A673 (cell line): ENCODE measurements at regions not wholly inside any gene's neighbourhood (a gene's known extent, or its start where the extent isn't known, plus 50 kb on each side); places are given as distances from the start of the nearest gene placed in this dataset.

Source experiments
- BruUV-seq: library from RNA; stranded (reverse); fragments of 400-500 nt; replicated peaks from 2 replicates; lab custom pipeline; 2021; lab: Mats Ljungman, UMichigan
- CTCF ChIA-PET: fragments of 300-600 bp; sonication (Branson Sonifier 250); formaldehyde crosslinking; loops from one replicate; lab custom pipeline; 2022; ENCODE audit warnings: antibody characterized with exemption; lab: Charles Lee
- POLR2A ChIA-PET: fragments of 300-600 bp; sonication (Branson Sonifier 250); formaldehyde crosslinking; loops from one replicate; lab custom pipeline; 2022; ENCODE audit warnings: antibody characterized with exemption; ENCODE audit not compliant: low non-redundant PET; lab: Charles Lee
- DNase-seq: peaks from one replicate; pipeline ENCODE4 v3.0.0-alpha.2; 2015; ENCODE audit warnings: low spot score
- H3K27ac ChIP-seq: fragments of 200-600 bp; sonication (generic); 2 replicates; pipeline ENCODE4 v1.5.1; 2016; ENCODE audit warnings: mixed run types, low read depth, mild to moderate bottlenecking, mixed read lengths, antibody characterized with exemption, low read length; ENCODE audit not compliant: poor library complexity, severe bottlenecking
- H3K27me3 ChIP-seq: fragments of 200-600 bp; sonication (generic); replicated peaks from 2 replicates; pipeline ENCODE4 v1.6.1; 2017; ENCODE audit warnings: mixed run types, low read depth, mild to moderate bottlenecking, mixed read lengths, antibody characterized with exemption, low read length; ENCODE audit not compliant: insufficient read depth, poor library complexity
- H3K36me3 ChIP-seq: fragments of 200-600 bp; sonication (generic); 2 replicates; pipeline ENCODE4 v1.6.1; 2016; ENCODE audit warnings: mixed run types, mild to moderate bottlenecking, mixed read lengths, antibody characterized with exemption, low read length; ENCODE audit not compliant: insufficient read depth, poor library complexity, severe bottlenecking
- H3K4me1 ChIP-seq: fragments of 200-600 bp; sonication (generic); 2 replicates; pipeline ENCODE4 v1.6.1; 2017; ENCODE audit warnings: mixed run types, mild to moderate bottlenecking, mixed read lengths, antibody characterized with exemption, low read length; ENCODE audit not compliant: insufficient read depth, poor library complexity, severe bottlenecking
- H3K4me3 ChIP-seq: fragments of 200-600 bp; sonication (generic); 2 replicates; pipeline ENCODE4 v1.5.1; 2016; ENCODE audit warnings: low read depth, mixed run types, mild to moderate bottlenecking, mixed read lengths, low read length; ENCODE audit not compliant: poor library complexity, severe bottlenecking
- H3K9me3 ChIP-seq: fragments of 200-600 bp; sonication (generic); 2 replicates; pipeline ENCODE4 v1.6.1; 2016; ENCODE audit warnings: mixed run types, low read depth, mild to moderate bottlenecking, mixed read lengths, antibody characterized with exemption, low read length; ENCODE audit not compliant: poor library complexity, severe bottlenecking
- CTCF ChIP-seq: fragments of 300-800, 200-600 bp; sonication (generic); conservative IDR thresholded peaks from 2 replicates; pipeline ENCODE4 v1.5.1; 2017; ENCODE audit warnings: low read depth, mild to moderate bottlenecking, antibody characterized with exemption, low read length, moderate library complexity, mixed read lengths
- EZH2 ChIP-seq: fragments of 200-600 bp; sonication (generic); IDR thresholded peaks from 2 replicates; pipeline ENCODE4 v1.6.1; 2017; ENCODE audit warnings: borderline replicate concordance, low read depth, mild to moderate bottlenecking, mixed read lengths, antibody characterized with exemption, low read length; ENCODE audit not compliant: poor library complexity, severe bottlenecking
- intact Hi-C: fragments of 100-400 bp; cut with micrococcal nuclease; formaldehyde crosslinking; loops from one replicate; pipeline ENCODE4 v1.10.0; 2022; ENCODE audit not compliant: unreplicated experiment

GRCh38 chr2:66748939-66749338 lies 314.0 kb downstream of the MEIS1 start:
- POLR2A ChIA-PET = no interaction called here
- CTCF ChIA-PET = no interaction called here

GRCh38 chr2:66749566-66749965 lies 314.6 kb downstream of the MEIS1 start:
- H3K9me3 ChIP-seq = no peaks in the 10 kb centered on the region
- no peak overlapping the region for H3K4me3 ChIP-seq
- no peak overlapping the region for H3K27ac ChIP-seq
- no peak for TF ChIP-seq EZH2
- no peak for TF ChIP-seq CTCF
- no peaks in the 10 kb centered on the region for H3K36me3 ChIP-seq
- ChIA-PET POLR2A (no interaction called here), CTCF (no interaction called here)
- BruUV-seq = no TSS peak
- DNase-seq = no peak
- no peaks in the 10 kb centered on the region for H3K4me1 ChIP-seq
- intact Hi-C loops = no loop called here
- no peaks in the 10 kb centered on the region for H3K27me3 ChIP-seq

More at GRCh38 chr2:66748939-66749338, 314.0 kb downstream of the MEIS1 start:
- Histone ChIP-seq H3K36me3 (no peaks in the 10 kb centered on the region), H3K9me3 (no peaks in the 10 kb centered on the region), H3K27me3 (no peaks in the 10 kb centered on the region), H3K4me1 (no peaks in the 10 kb centered on the region), H3K27ac (no peak overlapping the region), H3K4me3 (no peak overlapping the region)
- no TSS peak for BruUV-seq
- no peak for TF ChIP-seq EZH2
- no peak for TF ChIP-seq CTCF
- intact Hi-C loops = no loop called here
- no peak for DNase-seq

GRCh38 chr2:66753257-66753656 lies 318.3 kb downstream of the MEIS1 start:
- H3K36me3 ChIP-seq = no peaks in the 10 kb centered on the region
- no peak overlapping the region for H3K27ac ChIP-seq
- DNase-seq = no peak
- H3K4me3 ChIP-seq = no peak overlapping the region
- no peaks in the 10 kb centered on the region for H3K9me3 ChIP-seq
- H3K27me3 ChIP-seq = no peaks in the 10 kb centered on the region
- TF ChIP-seq CTCF (no peak), EZH2 (no peak)
- ChIA-PET CTCF (no interaction called here), POLR2A (no interaction called here)
- no peaks in the 10 kb centered on the region for H3K4me1 ChIP-seq
- no TSS peak for BruUV-seq
- intact Hi-C loops = no loop called here
